NCI-H1417 treated with DMSO at 0.1 percent for 48 hours (cell line): ENCODE measurements at regions not wholly inside any gene's neighbourhood (a gene's known extent, or its start where the extent isn't known, plus 50 kb on each side); places are given as distances from the start of the nearest gene placed in this dataset.

Source experiments
- DNase-seq: peaks from one replicate; lab custom pipeline; 2025; lab: John Stamatoyannopoulos, UW

- no peak for DNase-seq
Observed at GRCh38 chr2:66382091-66382490, 52.8 kb upstream of the MEIS1 start.

- DNase-seq = no peak
Observed at GRCh38 chr2:66379473-66379872, 55.5 kb upstream of the MEIS1 start.

GRCh38 chr2:66377832-66378231, 57.1 kb upstream of the MEIS1 start:
- DNase-seq = no peak

- DNase-seq = no peak
Observed at GRCh38 chr2:66370824-66371223, 64.1 kb upstream of the MEIS1 start.

GRCh38 chr2:66366619-66367018, 68.3 kb upstream of the MEIS1 start:
- no peak for DNase-seq

GRCh38 chr2:66364495-66365333, 70.2 kb upstream of the MEIS1 start:
- no peak for DNase-seq

- no peak for DNase-seq
Observed at GRCh38 chr2:66362701-66363100, 72.2 kb upstream of the MEIS1 start.

- DNase-seq = no peak
Observed at GRCh38 chr2:66346231-66346664, 88.7 kb upstream of the MEIS1 start.

GRCh38 chr2:66344087-66344663, 90.8 kb upstream of the MEIS1 start:
- no peak for DNase-seq

GRCh38 chr2:66343259-66343658, 91.7 kb upstream of the MEIS1 start:
- no peak for DNase-seq

GRCh38 chr2:66340521-66340920, 94.4 kb upstream of the MEIS1 start:
- no peak for DNase-seq

GRCh38 chr2:66334237-66335029, 100.5 kb upstream of the MEIS1 start:
- DNase-seq = no peak

GRCh38 chr2:66331176-66331575, 103.7 kb upstream of the MEIS1 start:
- DNase-seq = no peak

GRCh38 chr2:66329081-66329605, 105.8 kb upstream of the MEIS1 start:
- no peak for DNase-seq

- DNase-seq = no peak
Observed at GRCh38 chr2:66327066-66327740, 107.7 kb upstream of the MEIS1 start.

GRCh38 chr2:66324909-66325528, 109.9 kb upstream of the MEIS1 start:
- DNase-seq = no peak

GRCh38 chr2:66324356-66324755, 110.6 kb upstream of the MEIS1 start:
- no peak for DNase-seq

GRCh38 chr2:66323406-66323805, 111.5 kb upstream of the MEIS1 start:
- DNase-seq = no peak

GRCh38 chr2:66322506-66323260, 112.2 kb upstream of the MEIS1 start:
- no peak for DNase-seq

GRCh38 chr2:66318009-66318561, 116.8 kb upstream of the MEIS1 start:
- no peak for DNase-seq
